GM19023 (cell line): ENCODE measurements at regions not wholly inside any gene's neighbourhood (a gene's known extent, or its start where the extent isn't known, plus 50 kb on each side); places are given as distances from the start of the nearest gene placed in this dataset.

Experiments used
- ATAC-seq: cut with Tn5 transposase; IDR thresholded peaks from one replicate; pipeline ENCODE4 v1.9.1; 2021; ENCODE audit warnings: mild to moderate bottlenecking, moderate library complexity; ENCODE audit not compliant: unreplicated experiment

DNA sequence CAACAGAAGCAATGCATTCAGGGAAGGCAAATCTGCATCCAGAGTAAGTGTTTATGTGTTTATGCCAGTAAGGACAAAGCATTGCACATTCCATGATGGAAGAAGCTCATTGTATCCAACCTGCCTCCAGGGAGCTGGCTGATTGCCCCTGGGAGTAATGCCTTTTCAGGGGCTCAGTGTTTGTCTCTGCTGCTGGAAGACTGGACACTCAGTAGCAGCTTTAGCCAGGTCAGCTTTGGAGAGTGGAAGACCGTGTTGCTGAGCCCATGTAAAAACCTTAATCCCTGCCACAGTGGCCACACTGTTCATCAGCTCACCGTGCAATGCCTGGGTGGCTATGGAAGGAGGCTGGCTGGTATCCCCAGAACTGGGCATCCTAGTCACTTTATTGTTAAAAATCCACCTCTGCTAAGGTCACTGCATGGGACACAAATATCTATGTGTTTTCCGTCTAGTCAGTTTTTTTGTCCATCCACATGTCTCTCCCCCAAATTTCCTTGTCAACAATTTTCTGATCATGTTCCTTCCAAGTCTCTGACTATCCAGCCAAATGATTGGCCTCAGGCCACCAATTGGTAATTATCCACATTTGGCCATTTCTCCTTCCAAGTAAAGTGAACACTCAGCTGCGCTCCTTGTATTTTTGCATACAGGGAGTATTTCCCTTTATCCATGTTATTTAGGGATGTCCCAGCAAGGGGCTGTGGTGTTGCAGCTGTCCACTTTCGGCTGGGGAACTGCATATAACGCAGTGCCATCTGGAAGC is 2044.5 kb upstream of the AGA start:
- ATAC-seq: no peak

DNA sequence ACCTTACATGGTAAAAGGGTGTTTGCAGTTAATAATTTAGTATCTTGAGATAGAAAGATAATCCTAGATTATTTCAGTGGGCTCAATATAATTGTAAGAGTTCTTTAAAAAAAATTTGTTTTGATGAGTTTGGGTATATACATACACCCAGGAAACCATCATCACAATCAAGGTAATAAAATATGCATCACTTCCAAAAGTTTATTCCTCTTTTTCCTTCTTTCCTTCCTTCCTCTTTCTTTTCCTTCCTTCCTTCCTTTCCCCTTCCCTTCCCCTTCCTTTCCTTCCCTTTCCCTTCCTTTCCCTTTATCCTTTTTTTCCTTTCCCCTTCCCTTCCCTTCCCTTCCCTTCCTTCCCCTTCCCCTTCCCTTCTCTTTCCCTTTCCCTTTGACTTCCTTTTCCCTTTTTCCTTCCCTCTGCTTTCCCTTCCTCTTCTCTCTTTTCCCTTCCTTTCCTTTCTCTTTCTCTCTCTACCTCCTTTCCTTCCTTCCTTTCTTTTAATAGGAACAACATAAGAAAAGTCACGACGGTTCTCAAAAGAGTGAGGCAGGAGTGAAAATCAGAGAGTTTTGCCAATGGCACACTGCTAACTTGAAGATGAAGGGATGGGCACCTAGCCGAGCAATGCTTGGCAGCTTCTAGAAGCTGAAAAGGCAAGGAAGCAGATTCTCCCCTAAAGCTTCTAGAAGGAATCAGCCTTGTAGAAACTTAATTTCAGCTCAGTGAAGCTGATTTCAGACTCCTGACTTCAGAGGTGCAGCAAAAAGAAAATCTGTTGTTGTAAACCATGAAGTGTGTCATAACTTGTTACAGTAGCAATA is 2050.2 kb upstream of the AGA start:
- no peak for ATAC-seq

DNA sequence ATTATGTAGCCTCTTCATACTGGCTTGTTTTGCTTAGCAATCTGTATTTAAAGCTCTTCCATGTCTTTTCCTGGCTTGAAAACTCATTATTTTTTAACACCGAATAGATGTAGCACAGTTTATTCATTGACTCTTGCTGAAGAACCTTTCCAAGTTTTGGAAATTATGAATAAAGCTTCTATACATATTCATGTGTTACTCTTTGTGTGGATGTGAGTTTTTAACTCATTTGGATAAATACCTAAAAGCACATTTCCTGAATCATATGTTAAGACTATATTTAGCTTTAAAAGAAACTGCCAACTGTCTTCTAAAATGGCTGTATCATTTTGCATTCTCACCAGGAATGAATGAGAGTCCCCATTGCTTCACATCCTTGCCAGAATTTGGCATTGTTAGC is 2061.7 kb upstream of the AGA start:
- ATAC-seq: no peak

DNA sequence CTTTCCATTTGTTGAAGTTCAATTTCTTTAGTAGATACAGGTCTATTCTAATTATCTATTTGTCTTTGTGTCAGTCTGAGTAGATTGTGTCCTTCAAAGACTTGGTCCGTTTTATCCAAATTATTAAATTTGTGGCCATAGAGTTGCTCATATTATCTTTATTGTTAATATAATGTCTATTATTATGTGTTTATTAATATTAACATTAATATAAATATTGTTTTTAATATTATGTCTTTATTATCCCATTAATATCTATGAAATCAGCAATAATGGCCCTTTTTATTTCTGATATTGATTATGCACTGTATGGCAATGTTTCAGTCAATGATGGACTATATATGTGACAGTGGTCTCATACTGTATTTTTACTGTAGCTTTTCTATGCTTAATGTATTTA is 2067.3 kb upstream of the AGA start:
- no peak for ATAC-seq

DNA sequence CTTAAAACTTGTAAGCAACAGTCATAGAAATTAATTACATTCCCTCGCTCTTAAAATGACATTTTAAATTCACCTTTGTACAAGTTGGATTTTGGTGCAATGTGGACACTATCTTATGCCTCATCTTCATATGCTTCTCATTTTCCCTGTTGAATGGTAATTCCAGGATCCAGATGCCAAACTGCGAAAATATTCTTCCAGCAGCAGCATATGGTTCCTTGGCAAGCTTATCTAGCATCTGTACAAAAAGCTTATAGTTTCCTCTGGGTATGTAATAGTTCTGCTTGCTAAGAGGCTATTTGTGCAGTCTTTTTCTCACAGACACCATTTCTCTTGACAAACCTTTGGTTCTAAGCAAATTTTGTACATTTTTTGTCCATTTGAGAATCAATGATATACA is 2079.7 kb upstream of the AGA start:
- no peak for ATAC-seq

DNA sequence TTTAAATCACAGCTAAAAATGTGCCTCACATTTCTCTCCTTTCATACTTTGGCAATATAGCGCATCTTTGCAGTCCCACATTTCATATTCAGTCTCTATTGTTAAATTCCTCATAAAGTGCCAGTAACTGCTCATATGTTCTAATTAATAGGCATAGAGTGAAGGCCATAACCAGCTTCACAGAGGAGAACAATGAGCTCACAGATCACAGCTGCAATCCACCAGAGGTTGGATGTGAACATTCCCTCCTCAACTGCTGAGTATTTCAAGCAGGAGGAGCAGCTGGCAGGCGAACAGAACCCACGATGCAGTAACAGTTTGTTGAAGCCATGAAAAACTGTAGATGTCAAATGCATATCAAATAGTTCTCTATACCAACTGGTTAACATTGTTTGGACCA is 2088.7 kb upstream of the AGA start:
- no peak for ATAC-seq

DNA sequence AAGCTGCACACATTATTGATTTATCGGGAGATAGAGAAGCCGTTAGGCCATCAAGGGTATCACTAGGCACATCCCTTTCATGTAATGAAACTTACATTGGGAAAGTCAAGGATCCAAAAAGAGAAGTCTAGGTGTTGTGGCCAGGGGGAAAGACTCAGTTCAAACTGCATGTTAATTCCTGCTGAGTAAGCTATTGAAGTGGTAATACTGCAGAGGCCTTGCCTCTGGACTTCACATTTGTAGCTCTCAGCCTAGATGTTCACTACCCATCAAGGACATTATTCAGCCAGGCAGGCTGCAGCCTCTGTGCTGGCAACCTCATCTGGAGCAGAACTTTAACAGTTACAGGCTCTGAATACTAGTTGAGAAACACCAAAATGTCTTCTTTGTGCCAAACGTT is 2094.5 kb upstream of the AGA start:
- ATAC-seq: no peak

DNA sequence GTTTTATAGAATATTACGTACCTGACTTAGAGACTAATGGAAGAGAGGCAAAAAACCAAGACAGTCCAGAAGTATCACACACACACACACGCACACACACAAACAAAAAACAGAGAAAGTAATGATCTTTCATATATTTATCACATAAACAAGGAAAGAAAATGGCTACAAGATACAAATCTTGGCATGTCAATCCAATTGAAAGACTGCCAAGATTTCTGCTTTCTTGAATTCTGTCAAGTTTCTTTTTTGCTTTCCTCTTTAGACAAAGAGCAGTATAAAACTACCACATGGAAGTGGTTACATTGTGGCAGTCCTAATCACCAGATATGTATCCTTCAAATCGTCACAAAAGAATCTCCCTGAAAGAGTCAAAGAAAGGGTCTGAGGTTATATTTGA is 2097.4 kb upstream of the AGA start:
- no peak for ATAC-seq

DNA sequence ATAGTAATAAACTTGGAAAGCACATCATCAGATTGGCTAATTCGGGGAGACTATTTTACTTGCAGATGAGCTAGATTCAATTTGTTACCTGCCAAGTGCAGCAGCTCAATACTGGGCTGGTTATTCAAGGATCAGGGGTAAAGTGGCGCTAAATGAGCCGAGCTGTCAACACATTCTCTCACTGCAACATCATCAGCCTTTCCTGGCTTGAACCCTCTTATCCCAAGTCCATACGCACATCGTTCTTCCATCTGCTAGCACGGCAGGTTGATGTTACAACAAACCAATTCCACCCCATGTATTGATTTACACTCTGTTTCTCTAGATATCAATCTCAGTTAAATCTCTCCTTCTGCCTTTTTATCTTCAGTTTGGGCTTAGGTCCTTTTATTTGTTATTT is 2101.5 kb upstream of the AGA start:
- ATAC-seq: no peak

DNA sequence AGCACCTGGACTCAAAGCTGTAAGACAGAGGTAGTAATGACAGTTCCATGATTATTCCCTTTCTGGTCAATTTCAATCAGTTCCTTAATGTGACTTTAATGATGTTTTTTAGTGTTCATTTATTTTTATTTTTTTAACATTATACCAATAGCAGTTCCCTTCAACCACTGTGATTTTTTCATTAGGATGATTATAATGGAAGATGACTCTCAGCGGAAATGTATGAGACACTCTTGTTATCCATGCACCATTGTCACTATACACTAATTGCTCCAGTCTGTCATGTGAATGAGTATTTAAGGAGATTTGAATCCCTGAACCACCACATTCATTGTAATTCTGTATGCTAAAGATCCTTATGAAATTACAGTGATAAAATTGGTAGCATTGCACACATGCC is 2102.3 kb upstream of the AGA start:
- ATAC-seq: no peak

DNA sequence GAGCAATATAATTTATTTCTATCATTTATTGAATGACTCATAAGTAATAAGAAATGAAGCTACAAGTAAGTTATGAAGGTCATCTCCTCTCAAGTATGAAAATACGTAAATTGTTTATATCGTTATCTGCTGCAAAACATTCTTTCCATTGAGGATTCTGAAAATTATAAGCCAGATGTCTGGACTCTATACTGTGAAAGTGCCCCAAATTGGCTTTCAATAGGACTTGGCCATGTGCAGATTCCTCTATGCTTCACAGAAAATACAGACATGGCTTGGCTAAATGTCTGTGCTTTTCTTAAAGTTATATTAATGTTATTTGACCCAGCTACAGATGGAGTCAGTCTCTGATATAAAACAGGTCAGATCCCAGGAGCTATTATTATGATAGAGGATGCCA is 2109.9 kb upstream of the AGA start:
- ATAC-seq: no peak

DNA sequence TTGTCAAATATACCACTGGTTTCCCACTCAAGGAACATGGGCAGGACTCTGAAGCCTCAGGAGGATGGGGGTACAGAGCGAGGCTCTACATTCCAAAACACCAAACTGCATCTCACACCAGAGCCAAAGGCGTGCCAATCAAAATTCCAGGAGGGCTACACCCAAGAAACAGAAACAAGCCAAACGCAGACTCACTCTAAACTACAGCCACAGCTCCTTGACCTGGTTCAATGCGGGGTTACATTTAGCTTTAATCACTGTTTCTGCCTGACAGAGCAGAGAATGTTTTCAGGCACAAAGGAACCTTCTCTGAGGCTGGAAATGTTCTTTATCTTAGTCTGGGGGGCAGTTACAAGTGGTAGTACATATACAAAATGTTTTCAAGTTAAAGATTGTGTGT is 2121.5 kb upstream of the AGA start:
- no peak for ATAC-seq

DNA sequence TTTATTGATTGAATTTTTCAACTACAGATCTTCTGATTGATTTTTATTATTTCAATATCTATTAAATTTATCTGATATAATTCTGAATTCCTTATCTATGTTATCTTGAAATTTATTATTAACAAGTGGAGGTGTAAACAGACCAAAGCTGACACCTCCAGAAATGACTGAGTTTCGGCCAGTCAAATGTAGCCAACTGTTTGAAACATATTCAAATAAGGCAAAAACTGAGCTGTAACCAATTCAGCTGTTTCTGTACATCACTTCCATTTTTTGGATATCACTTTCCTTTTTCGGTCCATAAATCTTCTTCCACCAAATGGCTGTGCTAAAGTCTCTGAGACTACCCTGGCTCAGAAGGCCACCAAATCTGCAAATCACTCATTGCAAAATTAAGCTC is 2127.3 kb upstream of the AGA start:
- ATAC-seq: no peak

DNA sequence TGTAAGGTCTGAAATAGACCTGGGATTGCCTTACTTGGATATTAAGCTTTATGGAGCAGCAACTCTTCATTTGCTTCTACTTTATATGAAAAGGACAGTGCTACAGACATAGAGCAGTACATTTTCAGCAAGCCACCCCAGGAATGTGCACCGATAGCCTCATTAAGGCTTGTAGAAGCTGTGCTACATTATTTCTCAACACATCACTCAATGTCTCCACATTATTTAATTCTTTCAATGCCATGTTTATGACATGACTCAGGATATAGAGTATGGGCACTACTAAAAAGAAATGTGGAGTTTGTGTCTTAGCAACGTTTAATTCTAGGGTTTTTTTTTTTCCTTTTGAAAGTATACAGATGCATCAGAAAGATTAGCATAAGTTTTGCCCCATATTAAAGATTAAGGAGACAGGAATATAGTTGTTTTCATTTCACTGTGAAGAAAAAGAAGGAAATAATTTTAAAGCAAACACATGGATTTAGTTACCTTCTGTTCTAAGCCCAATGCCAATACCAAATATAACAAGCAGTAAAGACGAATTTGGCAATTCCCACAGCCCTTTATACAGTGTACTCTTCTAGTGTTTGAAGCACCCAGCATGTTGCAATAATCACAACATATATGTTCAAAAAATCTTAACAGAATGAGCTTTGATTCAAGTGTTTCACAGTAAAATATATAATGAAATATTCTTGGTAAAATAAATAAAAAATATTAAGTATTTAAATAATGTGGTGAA is 2140.1 kb upstream of the AGA start:
- ATAC-seq: no peak

DNA sequence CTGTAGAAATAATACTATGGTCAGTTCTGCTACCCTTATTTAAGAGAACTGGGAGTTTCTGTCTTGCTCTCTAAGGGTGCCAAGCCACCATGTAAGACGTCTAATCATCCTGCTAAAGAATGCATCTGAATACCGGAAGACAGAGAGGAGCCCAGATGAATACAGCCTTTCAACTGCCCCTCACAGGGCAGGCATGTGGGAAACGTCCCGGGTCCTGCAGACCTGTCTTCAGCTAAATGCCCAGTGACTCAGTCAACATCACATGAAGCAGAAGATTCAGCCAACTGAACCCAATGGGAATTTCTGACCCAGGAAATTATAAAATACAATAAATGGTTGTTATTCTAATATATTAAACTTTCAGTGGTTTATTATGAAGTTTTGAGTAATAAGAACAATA is 2141.0 kb upstream of the AGA start:
- no peak for ATAC-seq

DNA sequence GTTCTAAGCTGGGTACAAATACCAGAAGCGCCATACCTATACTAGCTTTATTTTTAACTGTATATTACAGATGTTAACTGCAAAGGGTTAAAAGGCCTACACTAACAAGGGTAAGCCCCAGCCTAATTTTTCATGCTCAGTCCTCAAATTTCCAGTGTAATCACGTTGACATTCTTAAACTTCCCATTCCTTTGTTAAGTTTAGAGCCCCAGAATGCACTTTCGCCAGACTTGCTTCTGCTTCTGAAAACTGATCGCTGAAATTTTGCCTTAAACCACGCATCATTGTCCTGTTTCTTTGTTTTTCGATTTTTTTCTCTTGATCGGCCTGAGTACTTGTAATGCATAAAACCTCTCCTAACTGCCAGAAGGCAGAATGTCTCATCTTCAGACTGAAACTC is 2141.9 kb upstream of the AGA start:
- ATAC-seq: no peak

DNA sequence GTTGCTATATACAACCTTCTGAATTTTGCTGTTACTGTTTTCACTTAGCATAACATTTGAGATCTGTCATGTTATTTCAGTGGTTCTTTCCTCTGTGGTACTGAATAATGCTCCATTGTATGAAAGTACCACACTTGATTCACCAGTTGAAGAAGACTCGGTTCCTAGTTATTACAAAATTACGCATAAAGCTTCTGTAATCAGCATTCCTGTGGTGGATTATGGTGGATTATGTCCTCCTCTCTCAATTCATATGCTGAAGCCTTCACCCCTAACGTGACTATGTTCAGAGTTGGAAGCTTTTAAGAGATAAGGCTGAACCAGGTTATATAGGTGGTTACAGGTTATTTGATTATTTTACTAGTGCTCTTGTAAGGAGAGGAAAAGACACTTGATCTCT is 2143.5 kb upstream of the AGA start:
- no peak for ATAC-seq

DNA sequence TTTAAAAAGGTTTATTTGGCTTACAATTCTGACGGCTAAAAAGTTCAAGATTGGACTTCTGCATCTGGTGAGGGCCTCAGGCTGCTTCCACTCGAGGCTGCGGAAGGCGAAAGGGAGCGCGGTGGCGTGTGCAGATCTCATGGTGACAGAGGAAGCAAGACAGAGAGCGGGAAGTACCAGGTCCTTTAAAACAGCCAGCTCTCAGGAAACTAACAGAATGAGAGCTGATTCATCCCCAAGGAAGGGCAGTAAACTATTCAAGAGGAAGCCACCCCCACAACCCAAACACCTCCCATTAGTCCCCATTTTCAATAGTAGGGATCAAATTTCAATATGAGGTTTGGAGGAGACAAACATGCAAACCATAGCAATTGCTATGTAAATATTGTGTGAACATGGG is 2144.2 kb upstream of the AGA start:
- ATAC-seq: no peak

DNA sequence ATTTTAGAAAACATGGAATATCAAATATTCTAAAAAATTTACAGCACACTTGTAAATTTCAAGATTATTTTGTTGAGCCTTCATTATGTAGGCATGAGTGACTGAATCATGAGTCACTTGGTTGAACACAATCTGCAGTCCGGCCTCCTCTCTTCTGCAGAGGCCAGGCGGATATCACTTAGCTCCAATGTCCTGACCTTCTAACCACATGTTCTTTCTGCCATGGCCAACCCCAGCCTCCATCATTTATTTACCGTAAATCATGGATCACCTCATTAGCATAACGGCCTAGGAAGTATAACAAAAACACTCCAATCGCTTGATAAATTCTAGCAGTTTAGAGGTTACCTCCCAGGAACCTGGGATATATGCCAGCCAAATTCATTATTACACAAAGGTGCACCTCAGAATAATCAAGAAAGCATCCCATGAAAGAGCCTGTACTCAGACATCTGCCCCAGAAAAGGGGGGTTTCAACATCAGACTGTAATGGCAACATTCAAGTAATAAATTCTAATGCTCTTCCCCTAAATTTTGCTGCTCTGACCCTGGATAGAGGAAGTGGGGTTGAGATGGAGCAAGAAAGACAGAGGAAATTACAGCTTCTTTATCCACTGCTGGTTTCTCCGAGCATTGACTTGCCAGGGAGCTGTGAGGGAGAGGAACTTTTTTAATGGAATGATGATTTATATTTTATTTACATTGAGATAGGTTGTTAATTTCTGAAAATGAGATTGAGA is 2153.6 kb upstream of the AGA start:
- no peak for ATAC-seq

DNA sequence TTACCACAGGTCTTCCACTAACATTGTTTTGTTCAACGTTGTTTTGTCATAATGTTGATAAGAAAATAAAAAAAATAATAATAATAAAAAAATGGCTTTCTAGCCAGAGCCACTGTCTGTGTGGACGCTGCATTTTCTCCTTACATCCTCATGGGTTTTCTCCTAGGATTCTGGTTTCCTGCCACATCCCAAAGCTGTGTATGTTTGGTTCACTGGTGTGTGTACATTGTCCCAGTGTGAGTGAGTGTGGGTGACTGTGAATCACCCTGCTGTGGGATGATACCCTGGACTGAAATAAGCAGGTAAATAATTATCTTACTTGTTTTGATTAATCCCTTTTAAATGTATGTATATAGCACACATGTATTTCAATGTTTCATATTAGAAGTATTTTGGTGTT is 2154.4 kb upstream of the AGA start:
- no peak for ATAC-seq

DNA sequence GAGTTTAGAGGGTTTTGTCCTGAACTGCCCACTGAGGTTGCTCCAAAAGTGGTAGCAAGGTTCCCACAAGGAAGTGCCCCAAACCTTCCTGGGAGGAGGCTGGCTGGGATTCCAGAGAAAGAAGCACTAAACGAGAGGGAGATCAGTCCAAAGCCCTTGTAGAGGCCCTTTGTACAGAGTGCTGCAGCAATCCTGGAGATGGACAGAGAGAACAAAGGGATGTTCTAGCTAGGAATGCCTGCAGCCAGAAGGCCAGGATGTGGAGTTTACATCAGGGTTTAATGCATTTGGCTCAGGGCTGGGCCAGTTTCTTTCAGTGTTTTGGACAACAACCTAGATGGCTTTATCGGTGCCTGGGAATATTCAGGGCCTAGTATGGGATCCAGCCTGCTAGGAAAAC is 2155.1 kb upstream of the AGA start:
- ATAC-seq: no peak
